Suprapubic skin (tissue), 4 donors: ENCODE measurements at regions not wholly inside any gene's neighbourhood (a gene's known extent, or its start where the extent isn't known, plus 50 kb on each side); places are given as distances from the start of the nearest gene placed in this dataset.

ENCODE experiments used
- DNase-seq, 2 donors: peaks; one replicate each; pipeline ENCODE4 v3.0.0-alpha.2; 2019; ENCODE audit warnings: low spot score in 2 of 2
- H3K27ac ChIP-seq: fragments of 200-600 bp; sonication (generic); one replicate; pipeline ENCODE4 v1.5.1; 2019
- H3K27me3 ChIP-seq: fragments of 200-600 bp; sonication (generic); one replicate; pipeline ENCODE4 v1.5.1; 2019
- H3K36me3 ChIP-seq: fragments of 200-600 bp; sonication (generic); one replicate; pipeline ENCODE4 v1.5.1; 2019
- H3K4me1 ChIP-seq: fragments of 200-600 bp; sonication (generic); one replicate; pipeline ENCODE4 v1.5.1; 2019
- H3K4me3 ChIP-seq: fragments of 200-600 bp; sonication (generic); one replicate; pipeline ENCODE4 v1.5.1; 2019; ENCODE audit warnings: mild to moderate bottlenecking
- H3K9me3 ChIP-seq: fragments of 200-600 bp; sonication (generic); one replicate; pipeline ENCODE4 v1.5.1; 2019
- EP300 ChIP-seq: sonication (generic); formaldehyde crosslinking; IDR thresholded peaks from one replicate; pipeline ENCODE4 v1.6.1; 2017; ENCODE audit warnings: antibody characterized with exemption
- POLR2A ChIP-seq, 2 donors: fragments of 450-650 bp; IDR thresholded peaks; one replicate each; pipeline ENCODE4 v1.6.1; 2017; ENCODE audit warnings: antibody characterized with exemption in 2 of 2, mild to moderate bottlenecking in 2 of 2, moderate library complexity in 2 of 2
- POLR2AphosphoS5 ChIP-seq, 3 donors: sonication (generic); formaldehyde crosslinking; IDR thresholded peaks; one replicate each; pipeline ENCODE4 v1.6.1; 2017; ENCODE audit warnings: antibody characterized with exemption in 3 of 3
- WGBS: methylation state at CpG from one replicate; pipeline ENCODE4 v1.1.5; 2018; 5-methylcytosine and 5-hydroxymethylcytosine counted together
- TF ChIP-seq, protein P1 (sequence below), 2 donors: fragments of 200-600 bp in 1 of 2; fragments of 450-650 bp in 1 of 2; sonication (generic) in 1 of 2; IDR thresholded peaks; one replicate each; pipeline ENCODE4 v1.5.1; 2016 to 2019; ENCODE audit warnings: antibody characterized with exemption in 2 of 2, mild to moderate bottlenecking in 1 of 2, moderate library complexity in 1 of 2

DNA sequence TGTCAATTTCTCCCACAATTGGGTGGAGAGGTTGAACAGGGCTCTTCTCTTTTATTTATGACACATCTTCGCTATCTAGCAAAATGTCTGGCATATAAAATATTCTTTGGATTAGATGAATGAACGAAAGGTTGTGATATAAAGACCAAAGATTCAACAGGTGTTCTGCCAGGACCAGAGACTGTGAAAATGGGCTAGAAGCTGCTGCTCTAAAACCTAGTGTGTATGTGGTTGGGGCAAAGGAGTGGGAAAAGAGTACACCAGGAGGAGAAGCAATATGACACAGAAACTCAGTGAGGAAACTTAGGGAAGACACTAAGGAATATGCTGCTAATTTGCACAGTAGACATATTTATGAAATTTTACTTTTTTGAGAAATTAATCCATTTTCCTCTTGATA, 102.0 kb upstream of the CCDC80 start:
- Histone ChIP-seq H3K36me3 (no peaks in the 10 kb centered on the region), H3K4me3 (no peak overlapping the region), H3K27me3 (no peaks in the 10 kb centered on the region), H3K4me1 (peaks cover 7% of the 10 kb centered on the region), H3K27ac (no peak overlapping the region), H3K9me3 (no peaks in the 10 kb centered on the region)
- TF ChIP-seq, protein P1, sequence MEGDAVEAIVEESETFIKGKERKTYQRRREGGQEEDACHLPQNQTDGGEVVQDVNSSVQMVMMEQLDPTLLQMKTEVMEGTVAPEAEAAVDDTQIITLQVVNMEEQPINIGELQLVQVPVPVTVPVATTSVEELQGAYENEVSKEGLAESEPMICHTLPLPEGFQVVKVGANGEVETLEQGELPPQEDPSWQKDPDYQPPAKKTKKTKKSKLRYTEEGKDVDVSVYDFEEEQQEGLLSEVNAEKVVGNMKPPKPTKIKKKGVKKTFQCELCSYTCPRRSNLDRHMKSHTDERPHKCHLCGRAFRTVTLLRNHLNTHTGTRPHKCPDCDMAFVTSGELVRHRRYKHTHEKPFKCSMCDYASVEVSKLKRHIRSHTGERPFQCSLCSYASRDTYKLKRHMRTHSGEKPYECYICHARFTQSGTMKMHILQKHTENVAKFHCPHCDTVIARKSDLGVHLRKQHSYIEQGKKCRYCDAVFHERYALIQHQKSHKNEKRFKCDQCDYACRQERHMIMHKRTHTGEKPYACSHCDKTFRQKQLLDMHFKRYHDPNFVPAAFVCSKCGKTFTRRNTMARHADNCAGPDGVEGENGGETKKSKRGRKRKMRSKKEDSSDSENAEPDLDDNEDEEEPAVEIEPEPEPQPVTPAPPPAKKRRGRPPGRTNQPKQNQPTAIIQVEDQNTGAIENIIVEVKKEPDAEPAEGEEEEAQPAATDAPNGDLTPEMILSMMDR (IDR thresholded peaks at IDR 0.05) = no peak
- TF ChIP-seq EP300 = no peak
- no peak for TF ChIP-seq POLR2AphosphoS5 (IDR thresholded peaks at IDR 0.05)
- no peak for TF ChIP-seq POLR2A (IDR thresholded peaks at IDR 0.05)
- no peak for DNase-seq
- 99% methylated on average over 2 of the region's 2 CpGs for WGBS

DNA sequence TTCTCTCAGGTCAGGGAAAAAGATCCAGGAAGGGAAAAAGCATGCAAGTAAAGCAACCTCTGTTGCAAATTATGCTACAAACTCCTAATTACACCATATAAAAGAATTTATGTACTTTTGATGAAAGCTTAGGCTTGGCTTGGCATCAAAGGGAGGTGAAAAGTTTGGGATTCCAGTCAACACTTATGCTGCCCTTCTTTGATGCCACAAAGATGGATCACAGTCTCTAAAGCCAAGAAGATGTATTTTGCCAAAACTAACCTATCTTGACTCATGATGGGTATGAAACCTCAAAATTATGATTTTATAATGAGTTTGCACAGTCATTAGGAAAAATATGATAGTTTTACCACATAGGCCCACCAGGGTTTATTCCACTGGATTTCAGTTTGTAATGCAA, 101.0 kb upstream of the CCDC80 start:
- Histone ChIP-seq H3K9me3 (no peaks in the 10 kb centered on the region), H3K4me1 (peaks cover 7% of the 10 kb centered on the region), H3K27me3 (no peaks in the 10 kb centered on the region), H3K36me3 (no peaks in the 10 kb centered on the region), H3K4me3 (no peak overlapping the region), H3K27ac (no peak overlapping the region)
- DNase-seq = no peak
- no peak for TF ChIP-seq POLR2AphosphoS5 (IDR thresholded peaks at IDR 0.05)
- TF ChIP-seq POLR2A (IDR thresholded peaks at IDR 0.05) = no peak
- no peak for TF ChIP-seq EP300
- TF ChIP-seq, protein P1 (IDR thresholded peaks at IDR 0.05) = no peak

DNA sequence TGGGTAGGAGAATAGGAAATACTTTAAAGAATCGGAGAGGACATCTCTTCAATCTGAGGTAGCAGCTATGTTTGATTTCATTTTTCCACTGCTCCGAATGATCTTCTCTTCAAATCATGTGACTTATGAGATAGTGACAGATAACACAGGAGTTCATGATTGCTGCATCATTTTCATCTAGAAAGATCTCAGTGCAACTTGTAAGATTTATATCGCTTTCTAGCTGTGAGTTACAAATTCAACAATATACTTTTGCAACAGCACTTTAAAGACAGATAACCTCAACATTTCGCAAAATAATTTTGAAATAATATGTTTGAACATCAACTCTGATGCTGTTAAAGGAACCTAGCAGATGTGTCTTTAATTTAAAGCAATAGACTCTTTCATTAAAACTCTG, 99.9 kb upstream of the CCDC80 start:
- Histone ChIP-seq H3K4me3 (no peak overlapping the region), H3K9me3 (no peaks in the 10 kb centered on the region), H3K27me3 (no peaks in the 10 kb centered on the region), H3K36me3 (no peaks in the 10 kb centered on the region), H3K27ac (no peak overlapping the region), H3K4me1 (peaks cover 10% of the 10 kb centered on the region)
- WGBS = 88% methylated on average over 4 of the region's 4 CpGs
- TF ChIP-seq EP300 = no peak
- TF ChIP-seq, protein P1 (IDR thresholded peaks at IDR 0.05) = no peak
- TF ChIP-seq POLR2A (IDR thresholded peaks at IDR 0.05) = no peak
- TF ChIP-seq POLR2AphosphoS5 (IDR thresholded peaks at IDR 0.05) = no peak
- DNase-seq = no peak

DNA sequence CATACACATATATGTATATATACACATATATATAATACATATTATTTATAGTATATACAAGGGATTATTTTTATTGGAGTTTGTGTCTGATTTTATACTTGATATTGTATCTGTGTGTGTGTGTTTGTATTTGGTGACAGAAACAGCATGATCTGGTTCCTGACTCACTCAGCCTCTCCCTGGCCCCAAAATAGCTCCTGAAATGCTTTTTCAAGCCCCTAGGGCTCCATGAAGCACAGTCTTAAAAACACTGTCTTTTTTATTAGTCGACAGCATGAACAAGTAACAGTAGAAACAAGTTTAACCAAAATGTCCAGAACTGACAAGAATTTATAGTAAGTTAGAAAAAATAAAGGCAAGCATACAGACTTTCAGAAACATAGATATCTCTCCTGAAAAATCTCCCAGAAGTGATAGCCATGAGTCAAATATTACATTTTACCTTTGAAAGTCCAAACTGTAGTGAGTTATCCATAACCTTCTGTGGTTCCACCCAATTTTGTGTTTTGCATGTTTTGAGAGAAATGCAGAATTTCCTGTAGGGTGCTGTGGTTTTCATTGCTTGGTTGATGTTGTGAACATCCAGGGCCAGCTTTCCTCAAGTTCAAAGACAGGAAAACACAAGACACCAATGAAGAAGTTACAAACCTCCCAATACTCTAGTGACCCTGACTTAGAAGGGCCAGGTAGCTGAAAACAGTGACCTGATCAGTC, 98.5 kb upstream of the CCDC80 start:
- TF ChIP-seq, protein P1 (IDR thresholded peaks at IDR 0.05) = no peak
- Histone ChIP-seq H3K4me3 (no peak overlapping the region), H3K36me3 (no peaks in the 10 kb centered on the region), H3K27me3 (no peaks in the 10 kb centered on the region), H3K9me3 (no peaks in the 10 kb centered on the region), H3K27ac (no peak overlapping the region), H3K4me1 (peaks cover 10% of the 10 kb centered on the region)
- 9% methylated on average over 1 of the region's 1 CpG for WGBS
- no peak for DNase-seq

DNA sequence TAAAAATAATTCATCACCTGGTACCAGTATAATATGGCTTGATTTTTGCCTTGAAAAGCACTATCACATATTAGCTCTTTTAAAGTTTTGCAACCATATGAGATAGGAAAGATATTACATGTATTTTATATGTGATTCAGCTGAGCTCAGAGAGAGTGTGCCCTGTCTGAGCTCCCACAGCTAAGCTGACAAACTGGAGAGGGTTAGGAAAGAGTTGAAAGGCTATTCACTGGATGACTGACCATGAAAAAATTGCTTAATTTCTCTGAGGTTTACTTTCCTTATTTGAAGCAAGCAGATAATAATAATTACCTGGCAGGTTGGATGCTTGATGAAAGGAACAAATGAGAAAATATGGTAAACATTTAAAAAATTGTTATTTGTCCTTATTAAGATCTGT, 97.4 kb upstream of the CCDC80 start:
- H3K36me3 ChIP-seq = no peaks in the 10 kb centered on the region
- H3K27ac ChIP-seq = no peak overlapping the region
- no peak overlapping the region for H3K4me3 ChIP-seq
- no peak for DNase-seq
- H3K9me3 ChIP-seq = no peaks in the 10 kb centered on the region
- no peaks in the 10 kb centered on the region for H3K27me3 ChIP-seq
- peaks cover 10% of the 10 kb centered on the region for H3K4me1 ChIP-seq
- TF ChIP-seq, protein P1 (IDR thresholded peaks at IDR 0.05) = no peak
- TF ChIP-seq POLR2A (IDR thresholded peaks at IDR 0.05) = no peak
- TF ChIP-seq POLR2AphosphoS5 (IDR thresholded peaks at IDR 0.05) = no peak
- no peak for TF ChIP-seq EP300
